Activated CD8-positive, alpha-beta T cell treated with anti-CD3 and anti-CD28 coated beads for 36 hours (primary cell): ENCODE measurements at regions not wholly inside any gene's neighbourhood (a gene's known extent, or its start where the extent isn't known, plus 50 kb on each side); places are given as distances from the start of the nearest gene placed in this dataset.

ENCODE experiments used
- ATAC-seq: fragments of 200-7000 bp; cut with Tn5 transposase; one replicate; pipeline ENCODE4 v1.10.0; 2021; ENCODE audit warnings: mild to moderate bottlenecking, moderate library complexity
- CTCF ChIA-PET: fragments of 350-600 bp; sonication (Branson Sonifier 250); formaldehyde crosslinking; loops from one replicate; lab custom pipeline; 2021; ENCODE audit warnings: antibody characterized with exemption; lab: Charles Lee
- POLR2A ChIA-PET: fragments of 350-600 bp; sonication (Branson Sonifier 250); formaldehyde crosslinking; loops from one replicate; lab custom pipeline; 2021; ENCODE audit warnings: antibody characterized with exemption; lab: Charles Lee
- DNase-seq: peaks from one replicate; pipeline ENCODE4 v3.0.0-alpha.2; 2020
- H3K27ac Mint-ChIP-seq: one replicate; pipeline ENCODE4 v1.8.0; 2021; ENCODE audit warnings: mild to moderate bottlenecking, mixed read lengths
- H3K27me3 Mint-ChIP-seq: one replicate; pipeline ENCODE4 v1.8.0; 2021; ENCODE audit warnings: mixed read lengths
- H3K36me3 Mint-ChIP-seq: one replicate; pipeline ENCODE4 v1.8.0; 2021; ENCODE audit warnings: low read depth, mixed read lengths
- H3K4me1 Mint-ChIP-seq: one replicate; pipeline ENCODE4 v1.8.0; 2021; ENCODE audit warnings: low read depth, mixed read lengths
- H3K4me3 Mint-ChIP-seq: one replicate; pipeline ENCODE4 v1.8.0; 2021; ENCODE audit warnings: mild to moderate bottlenecking, moderate library complexity, mixed read lengths
- H3K9me3 Mint-ChIP-seq: one replicate; pipeline ENCODE4 v1.8.0; 2021; ENCODE audit warnings: mixed read lengths
- intact Hi-C: fragments of 100-400 bp; cut with micrococcal nuclease; formaldehyde crosslinking; loops from one replicate; pipeline ENCODE4 v1.10.0; 2022
- TF ChIP-seq, protein P1 (sequence below): fragments of 200-600 bp; IDR thresholded peaks from one replicate; pipeline ENCODE4 v1.8.0; 2022; ENCODE audit warnings: antibody characterized with exemption, mild to moderate bottlenecking

DNA sequence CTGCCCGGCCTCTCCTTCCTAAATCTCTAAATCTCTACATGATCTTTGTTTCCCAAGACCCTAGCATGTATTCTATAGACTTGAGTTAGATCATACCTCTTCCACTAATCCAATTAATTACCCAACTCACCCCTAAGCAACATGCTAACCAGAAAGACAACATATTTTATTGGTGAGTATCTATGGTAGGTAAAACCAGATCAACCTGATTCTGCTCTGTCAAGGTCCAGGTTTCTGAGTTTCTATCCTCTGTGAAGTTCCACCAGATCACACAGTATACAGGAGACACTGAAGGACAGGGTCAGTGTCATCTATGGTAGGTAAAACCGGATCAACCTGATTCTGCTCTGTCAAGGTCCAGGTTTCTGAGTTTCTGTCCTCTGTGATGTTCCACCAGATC lies 363.2 kb upstream of the MARCKS start:
- no peak for ATAC-seq
- CTCF ChIA-PET = no interaction called here

DNA sequence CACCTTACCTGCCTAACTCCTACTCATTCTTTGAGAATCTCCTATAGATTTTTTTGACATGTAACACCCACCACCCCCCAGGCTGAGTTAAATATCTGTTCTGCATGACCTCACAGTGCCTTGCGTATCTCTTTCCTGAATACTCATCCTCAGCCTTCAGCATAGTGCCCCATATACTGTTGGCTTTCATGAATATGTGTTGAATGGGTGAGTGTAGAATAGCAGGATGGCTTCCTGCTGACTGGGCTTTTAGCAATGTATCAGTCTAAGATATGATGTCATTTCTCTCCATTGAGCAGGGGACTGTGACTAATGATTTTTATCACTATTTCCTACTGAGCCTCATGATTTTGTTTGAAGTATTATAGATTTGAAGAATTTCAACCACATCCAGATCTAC lies 361.6 kb upstream of the MARCKS start:
- no peaks in the 10 kb centered on the region for H3K27me3 Mint-ChIP-seq
- POLR2A ChIA-PET = no interaction called here

More for the DNA sequence above, 363.2 kb upstream of the MARCKS start:
- POLR2A ChIA-PET = no interaction called here
- H3K36me3 Mint-ChIP-seq = no peaks in the 10 kb centered on the region
- H3K9me3 Mint-ChIP-seq = no peaks in the 10 kb centered on the region
- no peak for DNase-seq
- H3K27ac Mint-ChIP-seq = no peak overlapping the region
- intact Hi-C loops = no loop called here
- TF ChIP-seq, protein P1, sequence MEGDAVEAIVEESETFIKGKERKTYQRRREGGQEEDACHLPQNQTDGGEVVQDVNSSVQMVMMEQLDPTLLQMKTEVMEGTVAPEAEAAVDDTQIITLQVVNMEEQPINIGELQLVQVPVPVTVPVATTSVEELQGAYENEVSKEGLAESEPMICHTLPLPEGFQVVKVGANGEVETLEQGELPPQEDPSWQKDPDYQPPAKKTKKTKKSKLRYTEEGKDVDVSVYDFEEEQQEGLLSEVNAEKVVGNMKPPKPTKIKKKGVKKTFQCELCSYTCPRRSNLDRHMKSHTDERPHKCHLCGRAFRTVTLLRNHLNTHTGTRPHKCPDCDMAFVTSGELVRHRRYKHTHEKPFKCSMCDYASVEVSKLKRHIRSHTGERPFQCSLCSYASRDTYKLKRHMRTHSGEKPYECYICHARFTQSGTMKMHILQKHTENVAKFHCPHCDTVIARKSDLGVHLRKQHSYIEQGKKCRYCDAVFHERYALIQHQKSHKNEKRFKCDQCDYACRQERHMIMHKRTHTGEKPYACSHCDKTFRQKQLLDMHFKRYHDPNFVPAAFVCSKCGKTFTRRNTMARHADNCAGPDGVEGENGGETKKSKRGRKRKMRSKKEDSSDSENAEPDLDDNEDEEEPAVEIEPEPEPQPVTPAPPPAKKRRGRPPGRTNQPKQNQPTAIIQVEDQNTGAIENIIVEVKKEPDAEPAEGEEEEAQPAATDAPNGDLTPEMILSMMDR = no peak
- H3K27me3 Mint-ChIP-seq = no peaks in the 10 kb centered on the region
- H3K4me1 Mint-ChIP-seq = no peaks in the 10 kb centered on the region
- H3K4me3 Mint-ChIP-seq = no peak overlapping the region

DNA sequence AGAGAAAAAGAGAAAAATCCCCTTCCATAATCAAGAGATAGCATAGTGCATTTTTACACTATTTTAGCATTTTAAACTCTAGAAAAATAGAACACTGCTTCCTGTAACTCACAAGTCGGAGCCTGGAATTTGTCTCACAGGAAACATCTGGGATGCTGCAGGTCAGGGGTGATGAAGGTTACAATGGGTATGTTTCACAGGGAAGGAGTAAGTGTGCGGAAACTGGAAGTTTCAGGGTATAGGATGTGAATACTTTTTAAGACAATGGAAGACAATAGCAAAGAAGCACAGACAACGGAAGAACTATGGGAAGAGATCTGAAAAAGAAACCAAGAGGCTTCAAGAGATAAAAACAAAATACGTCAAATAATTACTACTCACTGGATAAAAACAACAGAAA lies 361.0 kb upstream of the MARCKS start:
- POLR2A ChIA-PET = no interaction called here
- Mint-ChIP-seq H3K4me3 (no peak overlapping the region), H3K27me3 (no peaks in the 10 kb centered on the region), H3K36me3 (no peaks in the 10 kb centered on the region), H3K9me3 (no peaks in the 10 kb centered on the region), H3K27ac (no peak overlapping the region), H3K4me1 (no peaks in the 10 kb centered on the region)
- TF ChIP-seq, protein P1 = no peak
- DNase-seq (no peak), ATAC-seq (no peak)
- intact Hi-C loops = no loop called here
- CTCF ChIA-PET = no interaction called here

More for the DNA sequence above, 361.6 kb upstream of the MARCKS start:
- CTCF ChIA-PET = no interaction called here
- Mint-ChIP-seq H3K9me3 (no peaks in the 10 kb centered on the region), H3K4me1 (no peaks in the 10 kb centered on the region), H3K27ac (no peak overlapping the region), H3K36me3 (no peaks in the 10 kb centered on the region), H3K4me3 (no peak overlapping the region)
- TF ChIP-seq, protein P1 = no peak
- ATAC-seq = no peak
- no peak for DNase-seq
- intact Hi-C loops = no loop called here

DNA sequence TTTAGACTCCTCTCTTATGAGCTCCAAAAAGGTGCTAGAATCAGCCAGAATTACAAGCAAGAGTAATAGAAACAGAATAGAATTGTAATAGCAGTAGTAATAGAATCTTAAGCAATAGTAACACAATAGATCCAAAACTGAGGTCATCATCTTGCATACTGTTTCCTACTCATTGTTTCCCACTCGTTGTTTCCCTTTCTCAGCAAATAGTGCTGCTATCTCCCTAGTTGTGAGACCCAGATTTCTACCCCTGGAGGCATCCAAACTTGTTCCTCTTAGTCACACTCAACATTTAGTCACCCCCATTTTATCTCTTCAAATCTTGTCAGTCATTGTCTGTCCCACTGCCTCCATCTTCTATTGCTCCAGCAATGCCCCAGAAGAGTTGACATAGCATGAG lies 356.9 kb upstream of the MARCKS start:
- Mint-ChIP-seq H3K4me1 (no peaks in the 10 kb centered on the region), H3K9me3 (no peaks in the 10 kb centered on the region), H3K36me3 (no peaks in the 10 kb centered on the region), H3K27ac (no peak overlapping the region), H3K27me3 (no peaks in the 10 kb centered on the region), H3K4me3 (no peak overlapping the region)
- DNase-seq = no peak
- TF ChIP-seq, protein P1 = no peak
- intact Hi-C loops = no loop called here
- ChIA-PET CTCF (no interaction called here), POLR2A (no interaction called here)
- ATAC-seq = no peak

DNA sequence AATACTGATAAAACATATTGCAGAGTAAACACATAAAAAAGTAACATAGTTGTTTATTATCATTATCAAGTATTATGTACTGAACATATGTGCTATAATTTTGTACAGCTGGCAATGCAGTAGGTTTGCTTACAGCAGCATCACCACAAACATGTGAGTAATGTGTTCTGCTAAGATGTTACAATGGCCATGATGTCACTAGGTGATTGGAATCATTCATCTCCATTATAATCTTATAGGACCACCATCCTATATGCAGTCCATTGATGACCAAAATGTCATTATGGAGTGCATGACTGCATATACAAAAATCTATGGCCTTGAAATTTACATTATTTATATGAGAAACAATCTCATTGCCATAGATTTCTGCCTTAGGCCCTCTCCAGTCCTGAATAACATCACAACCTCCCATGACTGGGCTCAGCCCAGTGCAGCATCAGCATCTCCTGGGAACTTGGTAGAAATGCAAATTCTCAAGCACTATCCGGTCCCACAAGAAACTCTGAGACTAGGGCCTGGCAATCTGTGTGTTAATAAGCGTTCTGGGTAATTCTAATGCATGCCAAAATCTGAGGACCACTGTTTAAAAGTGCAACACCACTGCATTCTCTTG lies 352.0 kb upstream of the MARCKS start:
- Mint-ChIP-seq H3K36me3 (no peaks in the 10 kb centered on the region), H3K4me1 (no peaks in the 10 kb centered on the region), H3K27me3 (no peaks in the 10 kb centered on the region), H3K9me3 (no peaks in the 10 kb centered on the region), H3K4me3 (no peak overlapping the region), H3K27ac (no peak overlapping the region)
- intact Hi-C loops = no loop called here
- DNase-seq = no peak
- TF ChIP-seq, protein P1 = no peak
- POLR2A ChIA-PET = interaction anchor here (0.5 kb wide), 1 partner anchor 1025 kb away, joined by 3 read pairs; no protein-coding TSS in a partner anchor
- CTCF ChIA-PET = no interaction called here
- no peak for ATAC-seq
